A673 (cell line): ENCODE measurements at regions not wholly inside any gene's neighbourhood (a gene's known extent, or its start where the extent isn't known, plus 50 kb on each side); places are given as distances from the start of the nearest gene placed in this dataset.

Source experiments
- EZH2 ChIP-seq: fragments of 200-600 bp; sonication (generic); IDR thresholded peaks from 2 replicates; pipeline ENCODE4 v1.6.1; 2017; ENCODE audit warnings: borderline replicate concordance, low read depth, mild to moderate bottlenecking, mixed read lengths, antibody characterized with exemption, low read length; ENCODE audit not compliant: poor library complexity, severe bottlenecking
- TF ChIP-seq, protein P1 (sequence below): fragments of 300-800, 200-600 bp; sonication (generic); conservative IDR thresholded peaks from 2 replicates; pipeline ENCODE4 v1.5.1; 2017; ENCODE audit warnings: low read depth, mild to moderate bottlenecking, antibody characterized with exemption, low read length, moderate library complexity, mixed read lengths

DNA sequence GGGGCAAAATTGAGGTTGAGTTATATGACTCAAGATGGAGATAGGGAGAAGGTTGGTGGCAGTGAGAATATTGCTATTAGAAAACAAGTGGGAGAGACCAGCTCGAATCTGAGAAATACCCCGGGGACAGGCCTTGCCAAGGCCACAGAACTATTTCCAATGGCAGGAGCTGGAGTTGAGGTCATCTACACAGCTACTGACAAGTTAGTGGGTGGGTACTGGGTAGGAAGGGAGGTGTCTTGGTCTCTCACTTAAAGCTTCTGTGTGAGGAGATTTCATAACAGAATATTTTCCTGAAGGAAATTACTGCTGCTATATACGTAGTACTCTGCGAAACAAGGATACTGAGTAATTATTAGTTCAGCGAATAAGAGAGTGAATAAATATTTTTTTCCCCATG is 69.4 kb upstream of the ITPRID2 start:
- TF ChIP-seq, protein P1, sequence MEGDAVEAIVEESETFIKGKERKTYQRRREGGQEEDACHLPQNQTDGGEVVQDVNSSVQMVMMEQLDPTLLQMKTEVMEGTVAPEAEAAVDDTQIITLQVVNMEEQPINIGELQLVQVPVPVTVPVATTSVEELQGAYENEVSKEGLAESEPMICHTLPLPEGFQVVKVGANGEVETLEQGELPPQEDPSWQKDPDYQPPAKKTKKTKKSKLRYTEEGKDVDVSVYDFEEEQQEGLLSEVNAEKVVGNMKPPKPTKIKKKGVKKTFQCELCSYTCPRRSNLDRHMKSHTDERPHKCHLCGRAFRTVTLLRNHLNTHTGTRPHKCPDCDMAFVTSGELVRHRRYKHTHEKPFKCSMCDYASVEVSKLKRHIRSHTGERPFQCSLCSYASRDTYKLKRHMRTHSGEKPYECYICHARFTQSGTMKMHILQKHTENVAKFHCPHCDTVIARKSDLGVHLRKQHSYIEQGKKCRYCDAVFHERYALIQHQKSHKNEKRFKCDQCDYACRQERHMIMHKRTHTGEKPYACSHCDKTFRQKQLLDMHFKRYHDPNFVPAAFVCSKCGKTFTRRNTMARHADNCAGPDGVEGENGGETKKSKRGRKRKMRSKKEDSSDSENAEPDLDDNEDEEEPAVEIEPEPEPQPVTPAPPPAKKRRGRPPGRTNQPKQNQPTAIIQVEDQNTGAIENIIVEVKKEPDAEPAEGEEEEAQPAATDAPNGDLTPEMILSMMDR: no peak
- no peak for TF ChIP-seq EZH2
